ENCODE measurements at regions not wholly inside any gene's neighbourhood (a gene's known extent, or its start where the extent isn't known, plus 50 kb on each side); places are given as distances from the start of the nearest gene placed in this dataset.
"Not testable (repeated sequence)": the region's sequence is repeated elsewhere in the genome, so short reads cannot be mapped to it uniquely, and the experiment has no call there.

DNA sequence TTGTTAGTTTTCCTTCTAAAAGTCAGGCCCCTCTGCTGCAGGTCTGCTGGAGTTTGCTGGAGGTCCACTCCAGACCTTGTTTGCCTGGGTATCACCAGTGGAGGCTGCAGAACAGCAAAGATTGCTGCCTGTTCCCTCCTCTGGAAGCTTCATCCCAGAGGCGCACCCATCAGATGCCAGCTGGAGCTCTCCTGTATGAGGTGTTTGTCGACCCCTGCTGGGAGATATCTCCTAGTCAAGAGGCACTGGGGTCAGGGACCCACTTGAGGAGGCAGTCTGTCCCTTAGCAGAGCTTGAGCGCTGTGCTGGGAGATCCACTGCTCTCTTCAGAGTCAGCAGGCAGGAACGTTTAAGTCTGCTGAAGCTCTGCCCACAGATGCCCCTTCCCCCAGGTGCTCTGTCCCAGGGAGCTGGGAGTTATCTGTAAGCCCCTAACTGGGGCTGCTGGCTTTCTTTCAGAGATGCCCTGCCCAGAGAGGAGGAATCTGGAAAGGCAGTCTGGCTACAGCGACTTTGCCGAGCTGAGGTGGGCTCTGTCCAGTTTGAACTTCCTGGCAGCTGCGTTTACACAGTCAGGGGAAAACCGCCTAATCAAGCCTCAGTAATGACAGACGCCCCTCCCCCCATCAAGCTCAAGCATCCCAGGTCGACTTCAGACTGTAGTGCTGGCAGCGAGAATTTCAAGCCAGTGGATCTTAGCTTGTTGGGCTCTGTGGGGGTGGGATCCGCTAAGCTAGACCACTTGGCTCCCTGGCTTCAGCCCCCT is 49.9 kb upstream of the PGBD5 start:
- H3K9ac ChIP-seq (ENCODE audit: low read length); H3K4me3 ChIP-seq (replicated peaks in 1 of 2; ENCODE audit: low read depth in 1 of 2, low read length in 2 of 2); RAD21 ChIA-PET (ENCODE audit: low non-redundant PET in 1 of 2, low total read pairs in 2 of 2, uncharacterized antibody in 2 of 2, unreplicated experiment in 2 of 2); POLR2A ChIA-PET; H3K9me3 ChIP-seq (ENCODE audit: control insufficient read depth in 1 of 2, insufficient read depth in 1 of 2, low read depth in 1 of 2, low read length in 2 of 2); CTCF ChIA-PET; intact Hi-C loops (cut with micrococcal nuclease); H3K36me3 ChIP-seq (ENCODE audit: control insufficient read depth in 1 of 2, insufficient read depth in 2 of 2, low read length in 2 of 2); BruUV-seq (replicated peaks); H3K27ac ChIP-seq (ENCODE audit: low read depth, low read length); H2AFZ ChIP-seq (ENCODE audit: low read depth, low read length, poor library complexity, severe bottlenecking); H3K4me2 ChIP-seq (ENCODE audit: low read length); H3K4me1 ChIP-seq (ENCODE audit: control insufficient read depth in 1 of 2, insufficient read depth in 2 of 2, low read length in 2 of 2); H3K79me2 ChIP-seq (ENCODE audit: insufficient read depth, low read length); DNase-seq (ENCODE audit: low read depth, low spot score); H4K20me1 ChIP-seq (ENCODE audit: insufficient read depth); ATAC-seq; H3K9me2 ChIP-seq (ENCODE audit: insufficient read depth): not testable (repeated sequence)
- H3K27me3 ChIP-seq (ENCODE audit: insufficient read depth, low read length): peaks cover 40% of the 10 kb centered on the region
- peak; percentile 35; the same call in 1 of the 2 replicates for TF ChIP-seq RAD21 (IDR thresholded peaks at IDR 0.05; ENCODE audit: low read depth)
